HG03558 (cell line): ENCODE measurements at regions not wholly inside any gene's neighbourhood (a gene's known extent, or its start where the extent isn't known, plus 50 kb on each side); places are given as distances from the start of the nearest gene placed in this dataset.
"Not testable (repeated sequence)": the region's sequence is repeated elsewhere in the genome, so short reads cannot be mapped to it uniquely, and the experiment has no call there.

ENCODE experiments used
- ATAC-seq: cut with Tn5 transposase; IDR thresholded peaks from one replicate; pipeline ENCODE4 v1.9.1; 2021; ENCODE audit warnings: moderate number of reproducible peaks; ENCODE audit not compliant: unreplicated experiment; ENCODE audit errors: extremely low read depth

DNA sequence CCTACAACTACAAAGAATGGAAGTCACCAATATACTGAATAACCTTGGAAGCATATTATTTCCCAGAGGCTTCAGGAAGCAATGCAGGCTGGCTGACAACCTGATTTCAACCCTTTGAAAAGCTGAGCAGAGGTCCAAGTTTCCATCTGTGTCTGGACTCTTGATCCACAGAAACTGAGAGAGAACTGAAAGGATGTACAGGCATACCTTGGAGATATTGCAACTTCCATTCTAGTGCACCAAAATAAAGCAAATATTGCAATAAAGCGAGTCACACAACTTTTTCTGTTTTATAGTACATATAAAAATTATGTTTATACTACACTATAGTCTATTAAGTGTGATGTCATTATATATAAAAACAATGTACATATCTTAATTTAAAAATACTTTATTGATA, 85.3 kb downstream of the TYW3 start:
- ATAC-seq, result no peak

- ATAC-seq, result no peak
Observed at GRCh38 chr1:74818661-74819456, 85.9 kb downstream of the TYW3 start.

DNA sequence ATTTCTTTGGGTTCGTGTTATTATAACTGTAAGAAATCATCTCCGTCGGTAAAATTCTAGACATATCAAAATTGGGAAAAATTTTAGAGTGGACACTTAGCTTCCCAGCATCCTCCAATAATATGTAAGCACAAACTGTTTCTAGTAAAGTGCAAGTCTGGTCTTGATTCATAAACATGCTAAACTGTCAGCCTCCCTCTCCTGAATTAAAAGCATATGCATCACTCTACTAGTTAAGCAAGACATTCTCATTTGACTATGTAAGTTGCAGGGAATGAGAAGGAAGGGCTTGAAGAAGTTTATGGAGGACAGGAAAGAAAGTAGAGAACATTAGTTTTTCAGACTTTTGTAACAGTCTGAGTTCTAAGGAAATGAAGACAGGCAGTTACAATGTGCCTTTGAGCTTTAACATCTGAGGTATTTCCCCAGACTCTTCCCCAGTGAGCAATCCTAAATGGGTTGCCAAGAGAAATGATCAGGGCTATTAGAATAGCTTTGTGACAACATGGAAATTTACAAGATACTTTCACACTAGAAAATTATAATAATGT, 90.0 kb downstream of the TYW3 start:
- ATAC-seq, result no peak

DNA sequence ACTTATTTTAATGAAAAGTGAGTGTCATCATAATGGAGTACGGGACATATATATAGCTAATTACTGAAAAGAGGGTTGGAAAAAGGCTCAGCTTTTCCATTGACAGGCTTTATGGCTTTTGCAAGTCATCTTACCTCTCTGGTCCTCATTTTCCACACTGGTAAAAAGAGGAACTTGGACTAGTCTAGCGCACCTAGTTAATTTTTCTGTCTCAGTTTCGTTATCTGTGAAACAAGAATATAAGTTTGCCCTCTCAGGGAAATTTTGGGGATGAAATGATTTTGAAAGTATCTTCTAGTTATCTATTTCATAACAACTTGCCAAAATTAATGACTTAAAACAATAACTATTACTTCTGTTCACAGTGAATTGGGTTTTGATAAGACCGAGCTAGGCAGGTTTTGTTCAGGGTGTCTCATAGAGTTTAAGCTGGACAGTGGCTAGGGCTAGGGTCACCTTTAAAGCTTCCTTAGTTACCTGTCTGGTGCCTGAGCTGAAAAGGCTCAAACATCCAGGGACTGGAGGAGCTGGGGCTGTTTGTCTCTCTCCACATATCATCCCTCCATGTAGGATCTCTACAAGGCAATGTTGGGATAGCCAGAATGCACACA, 91.7 kb downstream of the TYW3 start:
- peak; percentile 63 for ATAC-seq

GRCh38 chr1:74830766-74831165, 97.8 kb downstream of the TYW3 start:
- ATAC-seq, result no peak

- no peak for ATAC-seq
Observed at GRCh38 chr1:74834261-74834660, 101.3 kb downstream of the TYW3 start.

DNA sequence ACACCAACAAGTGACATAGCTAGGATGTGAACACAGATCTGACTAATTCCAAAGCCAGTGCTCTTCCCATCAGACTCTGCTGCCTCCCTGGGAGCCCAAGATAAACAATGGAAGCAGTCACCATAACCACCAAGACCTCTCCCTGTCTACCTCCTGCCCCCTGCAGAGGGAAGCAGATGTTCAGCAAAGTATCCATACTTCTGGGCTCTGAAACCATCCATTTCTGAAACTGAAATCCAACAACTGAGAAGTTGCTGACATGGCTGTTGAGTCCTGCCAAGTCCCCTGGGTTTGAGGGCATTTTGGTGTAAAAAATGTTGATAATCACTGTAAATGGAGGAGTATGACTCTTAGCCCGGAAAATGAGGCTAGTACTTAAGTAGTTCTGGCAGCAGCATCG, 102.1 kb downstream of the TYW3 start:
- ATAC-seq, result no peak

- ATAC-seq, result no peak
Observed at GRCh38 chr1:74842726-74843125, 109.8 kb downstream of the TYW3 start.

- ATAC-seq, result no peak
Observed at GRCh38 chr1:74847715-74848114, 114.8 kb downstream of the TYW3 start.

DNA sequence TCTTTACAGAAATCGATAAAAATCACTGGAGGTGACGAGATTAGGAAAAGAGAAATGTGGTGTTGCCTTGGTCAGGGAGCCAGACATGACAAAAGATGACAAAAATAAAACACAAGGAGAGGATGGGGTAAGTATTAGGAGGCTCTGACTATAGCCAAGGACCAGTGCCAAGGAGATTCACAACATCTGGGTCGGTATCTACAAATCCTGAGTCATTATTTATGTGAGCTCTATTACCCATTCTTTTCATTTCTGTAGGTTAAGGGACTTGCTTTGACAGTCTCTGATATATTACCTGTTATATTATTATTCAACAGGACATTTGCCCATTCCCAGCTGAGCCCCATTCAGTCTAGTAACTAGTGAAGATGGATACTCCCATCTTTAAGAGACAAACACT, 120.8 kb downstream of the TYW3 start:
- no peak for ATAC-seq

GRCh38 chr1:74856174-74856573, 123.2 kb downstream of the TYW3 start:
- ATAC-seq, result no peak

DNA sequence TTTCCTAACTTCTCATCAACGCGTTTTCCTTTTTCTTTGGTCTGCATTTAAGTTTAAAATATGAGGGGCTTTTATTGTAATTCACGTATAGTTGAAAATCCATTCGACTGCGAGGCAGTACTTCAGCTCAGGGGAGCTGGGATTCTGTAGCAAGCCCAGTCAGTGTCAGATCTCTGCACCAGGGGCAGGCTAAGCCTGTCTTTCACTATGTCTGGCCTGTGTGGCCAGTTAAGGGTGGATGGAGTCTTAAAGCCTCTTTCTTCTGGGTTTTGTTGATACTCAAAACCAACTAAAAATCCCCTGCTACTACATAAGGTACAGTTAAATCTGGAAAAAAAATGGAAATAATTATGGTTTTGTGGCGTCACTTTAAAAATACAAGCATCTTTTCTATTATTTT, 124.7 kb downstream of the TYW3 start:
- peak; percentile 12 for ATAC-seq

DNA sequence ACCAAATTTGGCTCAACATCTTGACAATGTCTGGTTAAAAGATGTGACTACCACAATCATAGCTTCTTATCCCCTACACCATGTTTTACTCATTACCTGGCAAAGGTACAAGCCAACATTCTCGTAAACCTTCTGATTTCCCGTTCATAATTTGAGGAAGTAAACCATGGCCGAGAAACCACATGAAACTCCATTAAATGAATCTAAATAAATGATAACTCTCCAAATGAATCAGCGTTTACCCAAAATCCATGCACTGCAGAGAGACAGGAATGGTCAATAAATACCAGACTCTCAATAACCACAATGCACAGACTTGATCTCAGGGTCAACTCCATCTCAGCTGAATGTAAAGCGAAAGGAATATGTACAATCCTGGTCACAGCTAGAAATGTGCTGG, 125.2 kb downstream of the TYW3 start:
- peak; percentile 61 for ATAC-seq

DNA sequence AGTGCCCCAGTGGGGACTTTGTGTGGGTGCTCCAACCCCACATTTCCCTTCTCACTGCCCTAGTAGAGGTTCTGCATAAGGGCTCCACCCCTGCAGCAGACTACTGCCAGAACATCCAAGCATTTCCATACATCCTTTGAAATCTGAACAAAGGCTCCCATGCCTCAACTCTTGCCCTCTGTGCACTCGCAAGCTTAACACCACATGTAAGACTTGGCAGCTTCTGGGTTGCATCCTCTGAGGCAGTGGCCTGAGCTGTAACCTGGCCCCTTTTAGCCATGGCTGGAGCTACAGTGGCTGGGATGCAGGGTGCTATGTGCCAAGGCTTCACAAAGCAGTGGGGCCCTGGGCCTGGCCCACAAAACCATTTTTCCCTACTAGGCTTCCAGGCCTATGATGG, 128.9 kb downstream of the TYW3 start:
- no peak for ATAC-seq

- no peak for ATAC-seq
Observed at GRCh38 chr1:74869702-74870101, 136.8 kb downstream of the TYW3 start.

DNA sequence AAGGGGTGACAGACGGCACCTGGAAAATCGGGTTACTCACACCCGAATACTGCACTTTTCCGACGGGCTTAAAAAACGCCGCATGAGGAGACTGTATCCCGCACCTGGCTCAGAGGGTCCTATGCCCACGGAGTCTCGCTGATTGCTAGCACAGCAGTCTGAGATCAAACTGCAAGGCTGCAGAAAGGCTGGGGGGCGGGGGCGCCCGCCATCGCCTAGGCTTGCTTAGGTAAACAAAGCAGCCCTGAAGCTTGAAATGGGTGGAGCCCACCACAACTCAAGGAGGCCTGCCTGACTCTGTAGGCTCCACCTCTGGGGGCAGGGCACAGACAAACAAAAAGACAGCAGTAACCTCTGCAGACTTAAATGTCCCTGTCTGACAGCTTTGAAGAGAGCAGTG, 144.4 kb downstream of the TYW3 start:
- ATAC-seq, result not testable (repeated sequence)

DNA sequence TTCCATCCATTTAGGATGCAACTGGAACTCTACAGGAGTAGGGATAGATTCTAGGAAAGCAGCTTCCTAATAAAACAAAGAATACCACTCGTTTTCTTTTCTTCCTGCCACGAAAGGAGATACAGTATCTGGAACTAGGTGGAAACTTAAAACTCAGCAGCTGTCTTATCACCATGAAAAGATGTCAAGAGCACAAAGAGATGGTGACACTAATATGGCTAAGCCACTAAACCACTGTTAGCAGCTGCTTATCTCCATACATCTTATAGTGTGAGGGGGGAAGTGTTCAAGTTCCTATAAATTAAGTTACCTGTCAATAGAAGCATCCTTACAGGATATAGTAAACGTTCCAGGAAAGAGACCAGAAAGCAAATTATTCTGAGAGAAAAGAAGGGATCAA, 162.5 kb downstream of the TYW3 start:
- no peak for ATAC-seq

DNA sequence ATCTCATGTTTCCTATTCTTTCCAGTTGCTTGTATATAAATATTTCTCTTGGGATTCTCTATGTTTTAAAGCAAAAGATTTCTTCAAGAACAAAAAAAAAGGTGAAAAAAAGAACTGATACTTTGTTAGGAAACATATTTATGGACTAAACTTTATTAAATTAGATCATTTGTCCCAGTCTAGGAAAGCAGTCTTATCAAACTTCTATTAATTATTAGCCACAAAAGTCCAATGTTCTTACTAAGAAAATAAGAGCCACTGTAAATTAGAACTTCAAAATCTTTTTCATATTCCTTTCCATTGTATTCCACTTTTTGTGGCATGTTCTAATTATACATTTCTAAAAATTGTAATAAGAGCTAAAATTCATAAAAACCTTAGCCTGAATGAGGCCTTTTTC, 175.2 kb downstream of the TYW3 start:
- ATAC-seq, result no peak

DNA sequence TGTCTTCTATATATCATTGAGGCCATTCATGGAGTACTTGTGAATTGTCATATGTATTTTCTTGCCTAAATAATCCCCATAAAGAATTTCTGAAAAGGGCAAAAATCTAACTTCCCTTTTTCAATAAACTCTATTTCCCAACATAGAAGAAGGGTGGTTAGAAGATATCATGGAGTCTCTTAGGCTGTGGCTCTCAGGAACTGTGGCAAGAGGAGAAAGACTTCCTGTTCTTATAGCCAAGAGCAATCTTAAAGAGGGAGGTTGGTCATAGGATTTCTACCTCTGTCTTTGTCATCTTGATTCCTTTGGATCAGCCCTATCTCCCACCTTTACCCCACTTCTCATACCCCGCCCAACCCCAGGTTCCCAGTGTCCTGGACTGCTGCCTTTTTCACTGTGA, 175.8 kb downstream of the TYW3 start:
- ATAC-seq, result no peak

DNA sequence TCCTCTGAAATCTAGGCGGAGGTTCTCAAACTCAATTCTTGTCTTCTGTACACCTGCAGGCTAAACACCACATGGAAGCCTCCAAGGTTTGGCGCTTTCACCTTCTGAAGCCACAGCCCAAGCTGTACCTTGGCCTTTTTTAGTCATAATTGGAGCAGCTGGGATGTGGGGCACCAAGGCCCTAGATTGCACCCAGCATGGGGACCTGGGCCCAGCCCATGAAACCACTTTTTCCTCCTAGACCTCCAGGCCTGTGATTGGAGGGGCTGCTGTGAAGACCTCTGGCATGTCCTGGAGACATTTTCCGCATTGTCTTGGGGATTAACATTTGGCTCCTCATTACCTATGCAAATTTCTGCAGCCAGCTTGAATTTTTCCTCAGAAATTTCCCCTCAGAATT, 181.0 kb downstream of the TYW3 start:
- no peak for ATAC-seq

DNA sequence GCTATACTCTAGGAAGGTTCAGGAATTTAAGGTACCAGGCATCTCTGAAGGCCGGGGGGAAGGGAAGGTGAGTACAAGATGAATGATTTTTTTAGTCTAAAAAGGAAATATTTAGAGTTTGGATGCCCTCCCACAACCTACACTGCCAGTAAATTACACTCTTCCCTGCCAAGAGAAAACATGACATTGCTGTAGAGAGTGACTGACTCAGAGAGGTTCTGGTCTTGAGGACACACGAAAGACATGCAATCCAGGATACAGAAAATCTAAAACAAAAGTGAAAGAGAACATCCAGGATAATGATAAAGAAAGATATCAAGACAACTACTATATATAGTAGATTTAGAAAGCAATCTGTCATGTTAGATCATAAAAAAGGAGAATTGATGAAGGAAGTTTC, 200.5 kb downstream of the TYW3 start:
- ATAC-seq, result no peak

- no peak for ATAC-seq
Observed at GRCh38 chr1:74935446-74935845, 198.7 kb upstream of the LHX8 start.
